ENCODE measurements at regions not wholly inside any gene's neighbourhood (a gene's known extent, or its start where the extent isn't known, plus 50 kb on each side); places are given as distances from the start of the nearest gene placed in this dataset.

- TF ChIP-seq NCOA2 (IDR thresholded peaks at IDR 0.05; ENCODE audit: partially characterized antibody in 2 of 2), result no peak
- TF ChIP-seq ZNF253 (CRISPR knock-in tag; conservative IDR thresholded peaks at IDR 0.05), result no peak
- no peak for TF ChIP-seq E2F5 (CRISPR knock-in tag; IDR thresholded peaks at IDR 0.05)
Observed at GRCh38 chr6:121540210-121540609, 104.8 kb downstream of the GJA1 start (continued).

- no TSS peak for BruUV-seq (replicated peaks)
- DNase-seq (ENCODE audit: extremely low read depth in 1 of 4, low spot score in 3 of 4) (no peak), FAIRE-seq (no peak), ATAC-seq (no peak)
- Histone ChIP-seq H3K27me3 (ENCODE audit: control insufficient read depth in 2 of 2, insufficient read depth in 2 of 2, low read length in 2 of 2) (no peaks in the 10 kb centered on the region), H3K9me1 (ENCODE audit: control insufficient read depth, insufficient read depth, low read length) (no peaks in the 10 kb centered on the region), H3K9me3 (replicated peaks; ENCODE audit: control insufficient read depth, insufficient read depth, low read depth, low read length) (no peaks in the 10 kb centered on the region; the same call in 1 of the 2 replicates), H2AFZ (ENCODE audit: low read depth, low read length) (no peak overlapping the region), H3K36me3 (ENCODE audit: control insufficient read depth, insufficient read depth, low read length) (no peaks in the 10 kb centered on the region), H3K79me2 (ENCODE audit: control insufficient read depth, insufficient read depth, low read length) (no peaks in the 10 kb centered on the region), H3K4me3 (no peak overlapping the region), H3K9ac (ENCODE audit: insufficient read depth in 1 of 2, low read depth in 2 of 2, low read length in 2 of 2) (no peak overlapping the region), H3K4me2 (ENCODE audit: insufficient read depth, low read length) (no peak overlapping the region), H4K20me1 (replicated peaks; ENCODE audit: control insufficient read depth, insufficient read depth, low read length) (no peaks in the 10 kb centered on the region), H3K27ac (ENCODE audit: extremely low read depth, low read depth, low read length) (no peak overlapping the region), H3K4me1 (replicated peaks in 1 of 2; ENCODE audit: control insufficient read depth in 2 of 2, insufficient read depth in 2 of 2, low read length in 2 of 2) (no peaks in the 10 kb centered on the region)
- WGBS (ENCODE audit: insufficient coverage, low coverage, missing lambda C conversion rate), result 0% methylated on average over 4 of the region's 4 CpGs
- in situ Hi-C loops (cut with MboI) (no loop called here), intact Hi-C loops (cut with micrococcal nuclease) (no loop called here)
- POLR2A ChIA-PET, result no interaction called here
- CTCF ChIA-PET (ENCODE audit: low intra/inter-chr PET ratio), result no interaction called here
- TF ChIP-seq ZNF655 (CRISPR knock-in tag; IDR thresholded peaks at IDR 0.05) (no peak), GABPA (tag; conservative IDR thresholded peaks at IDR 0.05; ENCODE audit: low read depth) (no peak), ZNF232 (CRISPR knock-in tag; IDR thresholded peaks at IDR 0.05) (no peak), HNRNPUL1 (IDR thresholded peaks at IDR 0.05; ENCODE audit: low read length) (no peak), ESRRA (IDR thresholded peaks at IDR 0.05; ENCODE audit: borderline replicate concordance, low read depth) (no peak), USF2 (CRISPR knock-in tag; IDR thresholded peaks at IDR 0.05) (no peak), RBM39 (optimal IDR thresholded peaks at IDR 0.05; ENCODE audit: low read depth, low read length) (no peak), DDX20 (tag; IDR thresholded peaks at IDR 0.05; ENCODE audit: low read depth) (no peak), SMAD2 (IDR thresholded peaks at IDR 0.05; ENCODE audit: low read depth, low read length) (no peak), ZNF277 (CRISPR knock-in tag; IDR thresholded peaks at IDR 0.05; ENCODE audit: borderline replicate concordance) (no peak), ZNF512 (tag; IDR thresholded peaks at IDR 0.05) (no peak)
- TF ChIP-seq, protein P1, sequence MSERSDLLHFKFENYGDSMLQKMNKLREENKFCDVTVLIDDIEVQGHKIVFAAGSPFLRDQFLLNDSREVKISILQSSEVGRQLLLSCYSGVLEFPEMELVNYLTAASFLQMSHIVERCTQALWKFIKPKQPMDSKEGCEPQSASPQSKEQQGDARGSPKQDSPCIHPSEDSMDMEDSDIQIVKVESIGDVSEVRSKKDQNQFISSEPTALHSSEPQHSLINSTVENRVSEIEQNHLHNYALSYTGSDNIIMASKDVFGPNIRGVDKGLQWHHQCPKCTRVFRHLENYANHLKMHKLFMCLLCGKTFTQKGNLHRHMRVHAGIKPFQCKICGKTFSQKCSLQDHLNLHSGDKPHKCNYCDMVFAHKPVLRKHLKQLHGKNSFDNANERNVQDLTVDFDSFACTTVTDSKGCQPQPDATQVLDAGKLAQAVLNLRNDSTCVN (CRISPR knock-in tag; IDR thresholded peaks at IDR 0.05), result no peak
Observed at GRCh38 chr6:121544691-121545090, 109.2 kb downstream of the GJA1 start.

All from K562 (cell line).